ENCODE measurements at regions not wholly inside any gene's neighbourhood (a gene's known extent, or its start where the extent isn't known, plus 50 kb on each side); places are given as distances from the start of the nearest gene placed in this dataset.

- TF ChIP-seq CTCF (IDR thresholded peaks at IDR 0.05) (no peak), POLR2A (IDR thresholded peaks at IDR 0.05) (no peak)
These were observed 449.6 kb downstream of the GPATCH2 start for GRCh38 chr1:217181176-217181746.
